H9 (cell line): ENCODE measurements at regions not wholly inside any gene's neighbourhood (a gene's known extent, or its start where the extent isn't known, plus 50 kb on each side); places are given as distances from the start of the nearest gene placed in this dataset.

ENCODE experiments used
- DNase-seq: peaks from one replicate; pipeline ENCODE4 v3.0.0-alpha.2; 2017
- H2AFZ ChIP-seq: one replicate; pipeline ENCODE4 v1.6.1; 2013; ENCODE audit warnings: mild to moderate bottlenecking, low read length, control low read depth, moderate library complexity
- H2AK5ac ChIP-seq: 2 replicates; pipeline ENCODE4 v1.6.1; 2013; ENCODE audit warnings: low read length, control low read depth, mixed read lengths; ENCODE audit not compliant: insufficient read length
- H2BK120ac ChIP-seq: one replicate; pipeline ENCODE4 v1.6.1; 2013; ENCODE audit warnings: low read depth, mild to moderate bottlenecking, low read length, control low read depth, inconsistent platforms; ENCODE audit not compliant: poor library complexity, severe bottlenecking
- H2BK12ac ChIP-seq: 2 replicates; pipeline ENCODE4 v1.6.1; 2013; ENCODE audit warnings: low read length, control low read depth, mixed read lengths, low read depth; ENCODE audit not compliant: insufficient read length
- H2BK15ac ChIP-seq: 2 replicates; pipeline ENCODE4 v1.6.1; 2013; ENCODE audit warnings: low read depth, low read length, control low read depth
- H2BK20ac ChIP-seq: one replicate; pipeline ENCODE4 v1.6.1; 2013; ENCODE audit warnings: low read depth, mild to moderate bottlenecking, low read length, control low read depth, inconsistent platforms; ENCODE audit not compliant: poor library complexity, severe bottlenecking
- H2BK5ac ChIP-seq: 2 replicates; pipeline ENCODE4 v1.6.1; 2013; ENCODE audit warnings: low read length, control low read depth, mixed read lengths; ENCODE audit not compliant: insufficient read length
- H3K14ac ChIP-seq: 2 replicates; pipeline ENCODE4 v1.6.1; 2013; ENCODE audit warnings: low read length, control low read depth; ENCODE audit not compliant: insufficient read depth
- H3K18ac ChIP-seq: 2 replicates; pipeline ENCODE4 v1.6.1; 2013; ENCODE audit warnings: low read depth, mild to moderate bottlenecking, mixed read lengths, low read length, control low read depth; ENCODE audit not compliant: insufficient read length
- H3K23ac ChIP-seq: 2 replicates; pipeline ENCODE4 v1.6.1; 2013; ENCODE audit warnings: low read length, control low read depth, mixed read lengths, low read depth; ENCODE audit not compliant: insufficient read length
- H3K23me2 ChIP-seq: 2 replicates; pipeline ENCODE4 v1.6.1; 2013; ENCODE audit warnings: low read depth, mild to moderate bottlenecking, mixed read lengths, low read length, control low read depth; ENCODE audit not compliant: insufficient read length, poor library complexity, severe bottlenecking
- H3K27ac ChIP-seq: 2 replicates; pipeline ENCODE4 v1.5.1; 2013; ENCODE audit warnings: low read length, control low read depth, mixed read lengths, low read depth; ENCODE audit not compliant: insufficient read length
- H3K27me3 ChIP-seq: 2 replicates; pipeline ENCODE4 v1.6.1; 2013; ENCODE audit warnings: low read length, control low read depth, inconsistent platforms; ENCODE audit not compliant: insufficient read depth
- H3K4ac ChIP-seq: 2 replicates; pipeline ENCODE4 v1.6.1; 2013; ENCODE audit warnings: low read depth, mild to moderate bottlenecking, control low read depth, inconsistent platforms, low read length, moderate library complexity
- H3K4me1 ChIP-seq: 2 replicates; pipeline ENCODE4 v1.6.1; 2013; ENCODE audit warnings: low read length, control low read depth, inconsistent platforms; ENCODE audit not compliant: insufficient read depth
- H3K4me2 ChIP-seq: 2 replicates; pipeline ENCODE4 v1.6.1; 2013; ENCODE audit warnings: low read length, control low read depth, mixed read lengths; ENCODE audit not compliant: insufficient read length, insufficient read depth
- H3K56ac ChIP-seq: 2 replicates; pipeline ENCODE4 v1.6.1; 2013; ENCODE audit warnings: low read depth, mild to moderate bottlenecking, mixed read lengths, low read length, control low read depth; ENCODE audit not compliant: insufficient read length
- H3K79me1 ChIP-seq: 2 replicates; pipeline ENCODE4 v1.6.1; 2013; ENCODE audit warnings: low read depth, mild to moderate bottlenecking, moderate library complexity, low read length, control low read depth, inconsistent platforms; ENCODE audit not compliant: insufficient read depth, poor library complexity, severe bottlenecking
- H3K79me2 ChIP-seq: 2 replicates; pipeline ENCODE4 v1.6.1; 2013; ENCODE audit warnings: low read length, control low read depth, inconsistent platforms; ENCODE audit not compliant: insufficient read depth
- H3K9ac ChIP-seq: 2 replicates; pipeline ENCODE4 v1.6.1; 2013; ENCODE audit warnings: low read length, control low read depth, mixed read lengths; ENCODE audit not compliant: insufficient read length; ENCODE audit errors: extremely low read depth
- H3K9me3 ChIP-seq: one replicate; pipeline ENCODE4 v1.6.1; 2013; ENCODE audit warnings: low read depth, low read length, inconsistent platforms; ENCODE audit not compliant: control insufficient read depth
- H3T11ph ChIP-seq: one replicate; pipeline ENCODE4 v1.6.1; 2013; ENCODE audit warnings: mild to moderate bottlenecking, low read length, control low read depth, inconsistent platforms
- H4K20me1 ChIP-seq: one replicate; pipeline ENCODE4 v1.6.1; 2013; ENCODE audit not compliant: control insufficient read depth, insufficient read length, insufficient read depth
- H4K5ac ChIP-seq: 2 replicates; pipeline ENCODE4 v1.6.1; 2013; ENCODE audit warnings: low read depth, mild to moderate bottlenecking, mixed read lengths, low read length, control low read depth; ENCODE audit not compliant: insufficient read length
- H4K8ac ChIP-seq: replicated peaks from 2 replicates; pipeline ENCODE4 v1.6.1; 2013; ENCODE audit warnings: low read length, control low read depth, mixed read lengths, low read depth; ENCODE audit not compliant: insufficient read length
- H4K91ac ChIP-seq: 2 replicates; pipeline ENCODE4 v1.6.1; 2013; ENCODE audit warnings: low read depth, mild to moderate bottlenecking, moderate library complexity, mixed read lengths, low read length, control low read depth; ENCODE audit not compliant: insufficient read length
- H3K27ac Mint-ChIP-seq, 3 experiments: 2 replicates in 2 of 3; 3 replicates in 1 of 3; pipeline ENCODE4 v1.8.0; 2020 to 2021; ENCODE audit warnings: mixed read lengths in 3 of 3, mild to moderate bottlenecking in 1 of 3, moderate library complexity in 1 of 3
- H3K27me3 Mint-ChIP-seq: 2 replicates; pipeline ENCODE4 v1.8.0; 2021; ENCODE audit warnings: low read depth, mild to moderate bottlenecking, moderate library complexity, mixed read lengths
- H3K36me3 Mint-ChIP-seq, 3 experiments: 2 replicates in 2 of 3; 3 replicates in 1 of 3; pipeline ENCODE4 v1.8.0; 2020 to 2021; ENCODE audit warnings: low read depth in 3 of 3, mixed read lengths in 3 of 3; ENCODE audit not compliant: insufficient read depth in 1 of 3
- H3K4me1 Mint-ChIP-seq, 2 experiments: 2 replicates each; pipeline ENCODE4 v1.8.0; 2020; ENCODE audit warnings: mixed read lengths in 2 of 2
- H3K4me3 Mint-ChIP-seq, 2 experiments: 2 replicates in 1 of 2; 3 replicates in 1 of 2; pipeline ENCODE4 v1.8.0; 2020 to 2021; ENCODE audit warnings: mild to moderate bottlenecking in 2 of 2, mixed read lengths in 2 of 2, moderate library complexity in 1 of 2
- H3K9me3 Mint-ChIP-seq, 2 experiments: 2 replicates in 1 of 2; 3 replicates in 1 of 2; pipeline ENCODE4 v1.8.0; 2020; ENCODE audit warnings: mild to moderate bottlenecking in 2 of 2, mixed read lengths in 2 of 2, moderate library complexity in 1 of 2
- WGBS: extraction: QIAGEN DNeasy Blood & Tissue Kit; methylation state at CpG from one replicate; pipeline ENCODE4 v1.1.7; 2013; ENCODE audit warnings: missing lambda C conversion rate, low lambda C conversion rate, mixed read lengths; ENCODE audit not compliant: insufficient read length; ENCODE audit errors: extremely low coverage; 5-methylcytosine and 5-hydroxymethylcytosine counted together
- TF ChIP-seq, protein P1 (sequence below): fragments of 200-600 bp; sonication (generic); conservative IDR thresholded peaks from 3 replicates; pipeline ENCODE4 v1.8.0; 2021; ENCODE audit warnings: antibody characterized with exemption, mild to moderate bottlenecking

DNA sequence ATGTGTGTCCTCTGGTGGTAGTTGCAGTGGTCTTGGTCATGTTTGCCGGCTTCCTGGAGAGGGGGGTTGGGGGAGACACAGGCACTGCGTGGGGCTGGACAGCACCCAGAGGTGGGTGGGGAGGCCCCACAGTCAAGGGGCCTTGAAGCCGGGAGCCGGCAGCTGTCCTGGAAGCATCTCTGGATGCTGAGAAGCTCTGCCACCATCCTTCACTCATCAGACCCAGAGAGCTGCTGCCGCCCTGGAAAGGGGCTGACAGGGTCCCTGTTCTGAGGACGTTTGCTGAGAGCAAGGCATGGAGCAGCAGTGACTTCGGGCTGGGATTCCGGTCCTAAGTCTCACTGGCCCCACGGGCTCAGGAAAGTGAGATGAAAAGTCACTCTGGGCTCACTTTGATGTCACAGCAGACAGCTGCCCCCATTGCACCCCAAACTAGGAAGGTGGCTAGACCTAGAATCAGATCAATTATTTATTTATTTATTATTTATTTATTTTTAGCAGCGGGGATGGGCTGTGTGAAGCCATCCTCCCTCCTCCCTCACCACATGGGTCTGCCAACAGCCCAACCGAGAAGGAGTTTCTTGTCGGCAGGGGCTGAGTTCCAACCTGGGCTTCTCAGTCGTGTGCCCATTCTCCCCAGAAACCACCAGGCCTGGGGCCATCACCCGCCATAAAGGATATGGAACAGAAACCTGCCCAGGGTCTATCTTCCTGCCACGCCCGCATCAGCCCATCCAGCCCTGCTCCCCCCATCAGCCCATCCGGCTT lies 547.4 kb downstream of the PTPRU start:
- H3K18ac ChIP-seq, result no peak overlapping the region

More for the DNA sequence above, 547.4 kb downstream of the PTPRU start:
- H2BK15ac ChIP-seq, result no peak overlapping the region
- no peak overlapping the region for H4K5ac ChIP-seq
- no peaks in the 10 kb centered on the region for H3K79me2 ChIP-seq
- no peaks in the 10 kb centered on the region for H3K79me1 ChIP-seq
- no peaks in the 10 kb centered on the region for H3K23me2 ChIP-seq
- Mint-ChIP-seq H3K9me3 (no peaks in the 10 kb centered on the region; a peak in 1 of 5 replicates), H3K4me1 (no peaks in the 10 kb centered on the region), H3K27ac (no peak overlapping the region; a peak in 1 of 7 replicates), H3K27me3 (peaks cover 2% of the 10 kb centered on the region), H3K4me3 (no peak overlapping the region), H3K36me3 (no peaks in the 10 kb centered on the region)
- DNase-seq, result no peak
- no peak overlapping the region for H3K56ac ChIP-seq
- H2BK5ac ChIP-seq, result no peak overlapping the region
- no peak overlapping the region for H3K9ac ChIP-seq
- no peaks in the 10 kb centered on the region for H4K20me1 ChIP-seq
- H3T11ph ChIP-seq, result no peak overlapping the region
- H3K27me3 ChIP-seq, result no peaks in the 10 kb centered on the region
- TF ChIP-seq, protein P1, sequence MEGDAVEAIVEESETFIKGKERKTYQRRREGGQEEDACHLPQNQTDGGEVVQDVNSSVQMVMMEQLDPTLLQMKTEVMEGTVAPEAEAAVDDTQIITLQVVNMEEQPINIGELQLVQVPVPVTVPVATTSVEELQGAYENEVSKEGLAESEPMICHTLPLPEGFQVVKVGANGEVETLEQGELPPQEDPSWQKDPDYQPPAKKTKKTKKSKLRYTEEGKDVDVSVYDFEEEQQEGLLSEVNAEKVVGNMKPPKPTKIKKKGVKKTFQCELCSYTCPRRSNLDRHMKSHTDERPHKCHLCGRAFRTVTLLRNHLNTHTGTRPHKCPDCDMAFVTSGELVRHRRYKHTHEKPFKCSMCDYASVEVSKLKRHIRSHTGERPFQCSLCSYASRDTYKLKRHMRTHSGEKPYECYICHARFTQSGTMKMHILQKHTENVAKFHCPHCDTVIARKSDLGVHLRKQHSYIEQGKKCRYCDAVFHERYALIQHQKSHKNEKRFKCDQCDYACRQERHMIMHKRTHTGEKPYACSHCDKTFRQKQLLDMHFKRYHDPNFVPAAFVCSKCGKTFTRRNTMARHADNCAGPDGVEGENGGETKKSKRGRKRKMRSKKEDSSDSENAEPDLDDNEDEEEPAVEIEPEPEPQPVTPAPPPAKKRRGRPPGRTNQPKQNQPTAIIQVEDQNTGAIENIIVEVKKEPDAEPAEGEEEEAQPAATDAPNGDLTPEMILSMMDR, result no peak
- H4K8ac ChIP-seq, result no peak overlapping the region
- no peak overlapping the region for H2BK20ac ChIP-seq
- H3K14ac ChIP-seq, result no peak overlapping the region
- WGBS, result no CpG with 5 or more reads among the region's 17 CpGs
- no peak overlapping the region for H2AK5ac ChIP-seq
- H3K27ac ChIP-seq, result no peak overlapping the region
- no peak overlapping the region for H3K4me2 ChIP-seq
- H3K9me3 ChIP-seq, result no peaks in the 10 kb centered on the region
- H3K23ac ChIP-seq, result no peak overlapping the region
- no peak overlapping the region for H3K4ac ChIP-seq
- H2BK12ac ChIP-seq, result no peak overlapping the region
- no peak overlapping the region for H4K91ac ChIP-seq
- no peak overlapping the region for H2AFZ ChIP-seq
- no peaks in the 10 kb centered on the region for H3K4me1 ChIP-seq
- H2BK120ac ChIP-seq, result no peak overlapping the region
